Lower lobe of right lung (tissue), 2 donors: ENCODE measurements at regions not wholly inside any gene's neighbourhood (a gene's known extent, or its start where the extent isn't known, plus 50 kb on each side); places are given as distances from the start of the nearest gene placed in this dataset.

ENCODE experiments used
- ATAC-seq, 2 donors: fragments of 200-7000 bp; cut with Tn5 transposase; one replicate each; pipeline ENCODE4 v1.9.1; 2020 to 2022; ENCODE audit warnings: mild to moderate bottlenecking in 2 of 2, moderate library complexity in 2 of 2
- DNase-seq: peaks from one replicate; pipeline ENCODE4 v3.0.0-alpha.2; 2020
- H3K27ac ChIP-seq: fragments of 200-600 bp; one replicate; pipeline ENCODE4 v1.8.0; 2022
- H3K27me3 ChIP-seq: fragments of 200-600 bp; one replicate; pipeline ENCODE4 v1.8.0; 2022; ENCODE audit warnings: low read depth
- H3K36me3 ChIP-seq: fragments of 200-600 bp; one replicate; pipeline ENCODE4 v1.8.0; 2022; ENCODE audit warnings: mild to moderate bottlenecking
- H3K4me1 ChIP-seq: fragments of 200-600 bp; one replicate; pipeline ENCODE4 v1.8.0; 2022
- H3K4me3 ChIP-seq: fragments of 200-600 bp; one replicate; pipeline ENCODE4 v1.8.0; 2022; ENCODE audit warnings: mild to moderate bottlenecking
- H3K9me3 ChIP-seq: fragments of 200-600 bp; one replicate; pipeline ENCODE4 v1.8.0; 2022
- CTCF ChIP-seq: fragments of 200-600 bp; IDR thresholded peaks from one replicate; pipeline ENCODE4 v1.8.0; 2022; ENCODE audit warnings: antibody characterized with exemption, mild to moderate bottlenecking
- intact Hi-C: fragments of 100-400 bp; cut with DNase I; formaldehyde crosslinking; loops from one replicate; pipeline ENCODE4 v1.11.0; 2022
- donor health status: DM: no; HTN: yes; CAD: no; lungs with severe emphysema.

- no peaks in the 10 kb centered on the region for H3K4me1 ChIP-seq
- no peak overlapping the region for H3K4me3 ChIP-seq
- intact Hi-C loops: no loop called here
- H3K27me3 ChIP-seq: peaks cover 11% of the 10 kb centered on the region
- H3K27ac ChIP-seq: no peak overlapping the region
- DNase-seq (no peak), ATAC-seq (no peak)
- no peak for TF ChIP-seq CTCF
- no peaks in the 10 kb centered on the region for H3K9me3 ChIP-seq
- H3K36me3 ChIP-seq: no peaks in the 10 kb centered on the region
Observed at GRCh38 chr10:45201271-45201670, 114.1 kb downstream of the OR13A1 start.

DNA sequence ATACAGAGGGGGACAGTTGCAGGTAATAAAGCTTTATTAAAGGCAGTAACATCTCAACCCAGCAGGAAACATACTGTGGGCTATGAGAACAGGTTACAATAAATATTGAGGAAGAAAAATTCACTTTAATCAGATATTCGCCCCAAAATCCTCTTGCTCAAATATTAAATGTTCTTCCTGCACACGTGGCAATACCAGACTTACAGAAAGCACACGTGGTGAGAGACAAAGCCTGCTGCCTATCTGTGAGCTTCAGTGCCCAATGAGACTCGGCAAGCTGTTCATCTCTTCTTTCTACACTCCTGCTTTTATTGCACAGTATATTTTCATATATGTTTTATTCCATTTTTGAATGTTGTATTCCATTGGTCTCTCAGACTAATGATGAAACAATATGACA is 113.2 kb downstream of the OR13A1 start:
- H3K27me3 ChIP-seq: peaks cover 11% of the 10 kb centered on the region
- intact Hi-C loops: no loop called here
- DNase-seq: no peak
- no peaks in the 10 kb centered on the region for H3K4me1 ChIP-seq
- H3K4me3 ChIP-seq: no peak overlapping the region
- no peak overlapping the region for H3K27ac ChIP-seq
- no peaks in the 10 kb centered on the region for H3K36me3 ChIP-seq
- no peaks in the 10 kb centered on the region for H3K9me3 ChIP-seq
- ATAC-seq: no peak
- TF ChIP-seq CTCF: no peak

- Histone ChIP-seq H3K27ac (no peak overlapping the region), H3K4me3 (no peak overlapping the region), H3K9me3 (no peaks in the 10 kb centered on the region), H3K4me1 (no peaks in the 10 kb centered on the region), H3K27me3 (peaks cover 4% of the 10 kb centered on the region), H3K36me3 (no peaks in the 10 kb centered on the region)
- no peak for TF ChIP-seq CTCF
- ATAC-seq: peak in 1 of 2 donors; percentile 11
- DNase-seq: no peak
- intact Hi-C loops: no loop called here
Observed at GRCh38 chr10:45204954-45205775, 110.2 kb downstream of the OR13A1 start.

GRCh38 chr10:45209888-45210287 is 105.5 kb downstream of the OR13A1 start:
- intact Hi-C loops: no loop called here
- Histone ChIP-seq H3K27me3 (peaks cover 4% of the 10 kb centered on the region), H3K9me3 (no peaks in the 10 kb centered on the region), H3K4me3 (no peak overlapping the region), H3K4me1 (no peaks in the 10 kb centered on the region), H3K36me3 (no peaks in the 10 kb centered on the region), H3K27ac (no peak overlapping the region)
- DNase-seq: no peak
- ATAC-seq: no peak
- no peak for TF ChIP-seq CTCF

DNA sequence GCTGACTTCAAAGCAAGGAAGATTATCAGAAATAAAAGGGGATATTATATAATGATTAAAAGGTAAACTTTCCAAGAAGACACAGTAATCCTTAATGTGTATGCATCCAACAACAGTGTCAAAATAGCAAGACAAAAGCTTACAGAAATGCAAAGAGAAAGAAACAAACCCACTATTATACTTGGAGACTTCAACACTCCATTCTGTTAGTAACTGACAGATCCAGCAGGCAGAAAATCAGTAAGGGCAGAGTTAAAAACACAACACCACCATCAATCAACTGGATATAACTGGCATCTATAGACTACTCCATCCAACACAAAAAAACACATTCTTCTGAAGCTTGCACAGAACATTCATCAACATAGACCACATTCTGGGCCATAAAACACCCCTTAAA is 103.8 kb downstream of the OR13A1 start:
- no peaks in the 10 kb centered on the region for H3K27me3 ChIP-seq
- H3K4me3 ChIP-seq: no peak overlapping the region
- intact Hi-C loops: no loop called here
- H3K36me3 ChIP-seq: no peaks in the 10 kb centered on the region
- no peak for TF ChIP-seq CTCF
- no peaks in the 10 kb centered on the region for H3K9me3 ChIP-seq
- no peak overlapping the region for H3K27ac ChIP-seq
- DNase-seq: no peak
- H3K4me1 ChIP-seq: no peaks in the 10 kb centered on the region
- ATAC-seq: no peak
